Endothelial cell of umbilical vein (primary cell): ENCODE measurements at regions not wholly inside any gene's neighbourhood (a gene's known extent, or its start where the extent isn't known, plus 50 kb on each side); places are given as distances from the start of the nearest gene placed in this dataset.

Experiments
- BruUV-seq: library from RNA; stranded (reverse); fragments of 400-500 nt; replicated peaks from 2 replicates; lab custom pipeline; 2021; lab: Mats Ljungman, UMichigan
- CTCF ChIA-PET: fragments of 300-600, 350-600 bp; sonication (Branson Sonifier 250); formaldehyde crosslinking; loops from one replicate; lab custom pipeline; 2021; ENCODE audit warnings: antibody characterized with exemption, inconsistent platforms; lab: Charles Lee
- POLR2A ChIA-PET: fragments of 300-600, 350-600 bp; sonication (Branson Sonifier 250); formaldehyde crosslinking; loops from one replicate; lab custom pipeline; 2021; ENCODE audit warnings: antibody characterized with exemption, inconsistent platforms; lab: Charles Lee
- DNase-seq: peaks from one replicate; pipeline ENCODE4 v3.0.0-alpha.2; 2011; ENCODE audit warnings: low read depth, low spot score
- FAIRE-seq: peaks from 2 replicates; lab custom pipeline; 2011; peaks lifted over from hg19 to GRCh38; lab: Jason Lieb, UNC
- H2AFZ ChIP-seq: 2 replicates; pipeline ENCODE4 v1.6.0; 2012; ENCODE audit warnings: low read depth, low read length, control low read depth, inconsistent platforms
- H3K27ac ChIP-seq: 2 replicates; pipeline ENCODE4 v1.5.1; 2011; ENCODE audit warnings: low read depth, mild to moderate bottlenecking, control low read depth, low read length, moderate library complexity; ENCODE audit not compliant: insufficient read depth
- H3K27me3 ChIP-seq, 2 experiments: 2 replicates each; pipeline versions ENCODE4 v1.6.0 to v1.6.1; 2011; ENCODE audit warnings: low read length in 2 of 2, mixed read lengths in 1 of 2; ENCODE audit not compliant: control insufficient read depth in 2 of 2, insufficient read depth in 2 of 2
- H3K36me3 ChIP-seq, 2 experiments: 2 replicates in 1 of 2; 3 replicates in 1 of 2; pipeline ENCODE4 v1.5.1; 2011; ENCODE audit warnings: low read length in 2 of 2, mild to moderate bottlenecking in 1 of 2, moderate library complexity in 1 of 2; ENCODE audit not compliant: control insufficient read depth in 2 of 2, insufficient read depth in 2 of 2; ENCODE audit errors: extremely low read depth in 1 of 2
- H3K4me1 ChIP-seq: 3 replicates; pipeline ENCODE4 v1.5.1; 2011; ENCODE audit warnings: mild to moderate bottlenecking, low read length; ENCODE audit not compliant: control insufficient read depth, insufficient read depth; ENCODE audit errors: extremely low read depth
- H3K4me2 ChIP-seq: 2 replicates; pipeline ENCODE4 v1.6.1; 2011; ENCODE audit warnings: low read length, control low read depth, mixed read lengths; ENCODE audit not compliant: insufficient read depth
- H3K4me3 ChIP-seq, 3 experiments: fragments of 200-600 bp in 1 of 3; sonication (generic), shearing (Covaris generic) in 1 of 3; replicated peaks in 1 of 3; 2 replicates each; pipeline ENCODE4 v1.5.1; 2011 to 2016; ENCODE audit warnings: control low read depth in 3 of 3, low read length in 3 of 3, mild to moderate bottlenecking in 2 of 3, inconsistent platforms in 1 of 3, low read depth in 1 of 3, moderate library complexity in 1 of 3; ENCODE audit not compliant: insufficient read depth in 1 of 3
- H3K79me2 ChIP-seq: 2 replicates; pipeline ENCODE4 v1.6.0; 2012; ENCODE audit warnings: low read length, inconsistent platforms; ENCODE audit not compliant: control insufficient read depth, insufficient read depth
- H3K9ac ChIP-seq: replicated peaks from 2 replicates; pipeline ENCODE3; 2011; ENCODE audit warnings: low read length, control low read depth; ENCODE audit not compliant: insufficient read depth; ENCODE audit errors: extremely low read depth
- H3K9me1 ChIP-seq: replicated peaks from 3 replicates; pipeline ENCODE4 v1.6.0; 2011; ENCODE audit warnings: mild to moderate bottlenecking, low read length; ENCODE audit not compliant: control insufficient read depth, insufficient read depth; ENCODE audit errors: extremely low read depth
- H3K9me3 ChIP-seq: replicated peaks from 2 replicates; pipeline ENCODE4 v1.5.1; 2012; ENCODE audit warnings: low read length, inconsistent platforms; ENCODE audit not compliant: control insufficient read depth, insufficient read depth
- H4K20me1 ChIP-seq: replicated peaks from 2 replicates; pipeline ENCODE3; 2011; ENCODE audit warnings: mild to moderate bottlenecking, low read length; ENCODE audit not compliant: control insufficient read depth, insufficient read depth; ENCODE audit errors: extremely low read depth
- CTCF ChIP-seq, 2 donors: IDR thresholded peaks; 1 replicate in 1 of 2; 2 replicates in 1 of 2; pipeline ENCODE4 v1.5.1; 2011; ENCODE audit warnings: low read length in 2 of 2, mild to moderate bottlenecking in 2 of 2, moderate library complexity in 2 of 2, control low read depth in 1 of 2, inconsistent platforms in 1 of 2, low read depth in 1 of 2; ENCODE audit not compliant: insufficient read depth in 1 of 2; ENCODE audit errors: extremely low read depth in 1 of 2
- EZH2 ChIP-seq: IDR thresholded peaks from 2 replicates; pipeline ENCODE4 v1.6.1; 2012; ENCODE audit warnings: borderline replicate concordance, low read depth, mild to moderate bottlenecking, moderate library complexity, low read length, inconsistent platforms; ENCODE audit not compliant: severe bottlenecking
- FOS ChIP-seq: IDR thresholded peaks from 2 replicates; pipeline ENCODE4 v1.6.1; 2011; ENCODE audit warnings: mild to moderate bottlenecking, low read length, moderate library complexity, borderline replicate concordance; ENCODE audit not compliant: insufficient read depth
- GATA2 ChIP-seq: IDR thresholded peaks from 2 replicates; pipeline ENCODE4 v1.7.0; 2011; ENCODE audit warnings: low read depth, mild to moderate bottlenecking, moderate library complexity, mixed read lengths, low read length; ENCODE audit not compliant: insufficient read length, insufficient read depth
- JUN ChIP-seq: IDR thresholded peaks from 2 replicates; pipeline ENCODE4 v1.6.1; 2011; ENCODE audit warnings: borderline replicate concordance, low read depth; ENCODE audit not compliant: insufficient read length, insufficient read depth
- MAX ChIP-seq: IDR thresholded peaks from 2 replicates; pipeline ENCODE4 v1.6.1; 2011; ENCODE audit not compliant: insufficient read depth, insufficient read length
- MYC ChIP-seq: IDR thresholded peaks from one replicate; pipeline ENCODE4 v1.6.1; 2011; ENCODE audit warnings: mild to moderate bottlenecking, low read depth, low read length
- POLR2A ChIP-seq: IDR thresholded peaks from 2 replicates; pipeline ENCODE4 v1.6.1; 2012; ENCODE audit warnings: low read depth, mild to moderate bottlenecking, control low read depth, low read length
- POLR2AphosphoS5 ChIP-seq: IDR thresholded peaks from 2 replicates; pipeline ENCODE4 v1.6.1; 2012; ENCODE audit warnings: low read depth, mild to moderate bottlenecking, control low read depth, low read length, moderate library complexity; ENCODE audit not compliant: insufficient read depth
- dilution Hi-C: fragments of 300-500 bp; cut with MboI; formaldehyde crosslinking; loops from one replicate; pipeline ENCODE4 v1.15.0; 2019; ENCODE audit warnings: low sequenced_read_pairs; ENCODE audit not compliant: extremely low pct_ligation_motif_present
- intact Hi-C: fragments of 100-400 bp; cut with micrococcal nuclease; formaldehyde crosslinking; loops from one replicate; pipeline ENCODE4 v1.10.0; 2022

GRCh38 chr15:26438718-26439117 lies 334.1 kb downstream of the GABRB3 start:
- H3K9ac ChIP-seq, result no peak overlapping the region
- no peaks in the 10 kb centered on the region for H3K27me3 ChIP-seq
- dilution Hi-C loops (no loop called here), intact Hi-C loops (no loop called here)
- TF ChIP-seq MYC (no peak), POLR2AphosphoS5 (no peak), FOS (no peak), POLR2A (no peak), JUN (no peak), GATA2 (no peak)
- H2AFZ ChIP-seq, result no peak overlapping the region
- H3K4me2 ChIP-seq, result no peak overlapping the region
- no peaks in the 10 kb centered on the region for H3K4me1 ChIP-seq
- DNase-seq (no peak), FAIRE-seq (no peak)
- BruUV-seq, result no TSS peak
- H3K27ac ChIP-seq, result no peak overlapping the region
- CTCF ChIA-PET, result no interaction called here
- H3K9me1 ChIP-seq, result no peaks in the 10 kb centered on the region
- H3K36me3 ChIP-seq, result no peaks in the 10 kb centered on the region
- no peak overlapping the region for H3K4me3 ChIP-seq
- POLR2A ChIA-PET, result no interaction called here
- H4K20me1 ChIP-seq, result no peaks in the 10 kb centered on the region
- no peaks in the 10 kb centered on the region for H3K79me2 ChIP-seq
- peaks cover 2% of the 10 kb centered on the region for H3K9me3 ChIP-seq

GRCh38 chr15:26438316-26438715 lies 334.6 kb downstream of the GABRB3 start:
- FAIRE-seq (no peak), DNase-seq (no peak)
- Histone ChIP-seq H3K9ac (no peak overlapping the region), H2AFZ (no peak overlapping the region), H3K4me1 (no peaks in the 10 kb centered on the region), H3K9me1 (no peaks in the 10 kb centered on the region), H4K20me1 (no peaks in the 10 kb centered on the region), H3K4me3 (no peak overlapping the region), H3K27ac (no peak overlapping the region), H3K79me2 (no peaks in the 10 kb centered on the region), H3K4me2 (no peak overlapping the region), H3K36me3 (no peaks in the 10 kb centered on the region), H3K27me3 (no peaks in the 10 kb centered on the region), H3K9me3 (peaks cover under 1% of the 10 kb centered on the region)
- no peak for TF ChIP-seq FOS
- TF ChIP-seq EZH2, result no peak
- TF ChIP-seq MYC, result no peak
- TF ChIP-seq CTCF (IDR thresholded peaks at IDR 0.05; ENCODE audit: extremely low read depth in 1 of 2, insufficient read depth in 1 of 2, low read depth in 1 of 2, low read length in 2 of 2), result no peak
- no peak for TF ChIP-seq POLR2AphosphoS5
- no peak for TF ChIP-seq JUN
- no peak for TF ChIP-seq POLR2A
- TF ChIP-seq GATA2, result no peak
- no peak for TF ChIP-seq MAX
- CTCF ChIA-PET, result no interaction called here
- POLR2A ChIA-PET, result no interaction called here
- intact Hi-C loops (no loop called here), dilution Hi-C loops (no loop called here)
- BruUV-seq, result no TSS peak
